Astrocyte (in vitro differentiated cells and primary cell): ENCODE measurements at regions not wholly inside any gene's neighbourhood (a gene's known extent, or its start where the extent isn't known, plus 50 kb on each side); places are given as distances from the start of the nearest gene placed in this dataset.

Experiments
- DNase-seq: peaks from one replicate; pipeline ENCODE4 v3.0.0-alpha.2; 2010; ENCODE audit warnings: low read depth
- FAIRE-seq: peaks from 2 replicates; lab custom pipeline; 2011; peaks lifted over from hg19 to GRCh38; lab: Jason Lieb, UNC
- H2AFZ ChIP-seq: 2 replicates; pipeline ENCODE4 v1.6.0; 2012; ENCODE audit warnings: low read depth, low read length, inconsistent platforms
- H3K27ac ChIP-seq: 2 replicates; pipeline ENCODE4 v1.5.1; 2011; ENCODE audit warnings: low read depth, low read length, inconsistent platforms
- H3K27me3 ChIP-seq: 2 replicates; pipeline ENCODE4 v1.6.0; 2011; ENCODE audit warnings: low read length, inconsistent platforms; ENCODE audit not compliant: insufficient read depth
- H3K36me3 ChIP-seq: 2 replicates; pipeline ENCODE4 v1.5.1; 2011; ENCODE audit warnings: low read length, inconsistent platforms; ENCODE audit not compliant: insufficient read depth
- H3K4me1 ChIP-seq: 2 replicates; pipeline ENCODE4 v1.5.1; 2011; ENCODE audit warnings: low read length, inconsistent platforms; ENCODE audit not compliant: insufficient read depth
- H3K4me2 ChIP-seq: 2 replicates; pipeline ENCODE4 v1.6.0; 2012; ENCODE audit warnings: low read length, inconsistent platforms
- H3K4me3 ChIP-seq: 2 replicates; pipeline ENCODE4 v1.5.1; 2011; ENCODE audit warnings: low read depth, mild to moderate bottlenecking, low read length, inconsistent platforms; ENCODE audit not compliant: insufficient read depth
- H3K79me2 ChIP-seq: 2 replicates; pipeline ENCODE4 v1.6.0; 2012; ENCODE audit warnings: mild to moderate bottlenecking, low read length, inconsistent platforms; ENCODE audit not compliant: insufficient read depth
- H3K9ac ChIP-seq: 2 replicates; pipeline ENCODE4 v1.6.0; 2012; ENCODE audit warnings: mild to moderate bottlenecking, low read length, inconsistent platforms
- H3K9me3 ChIP-seq: 2 replicates; pipeline ENCODE4 v1.5.1; 2012; ENCODE audit warnings: low read depth, mild to moderate bottlenecking, low read length, inconsistent platforms; ENCODE audit not compliant: insufficient read depth
- H4K20me1 ChIP-seq: 2 replicates; pipeline ENCODE4 v1.6.0; 2012; ENCODE audit warnings: low read length, inconsistent platforms; ENCODE audit not compliant: insufficient read depth
- H3K27ac Mint-ChIP-seq: one replicate; pipeline ENCODE4 v1.8.0; 2021; ENCODE audit warnings: mild to moderate bottlenecking, mixed read lengths; ENCODE audit not compliant: unreplicated experiment
- H3K27me3 Mint-ChIP-seq: one replicate; pipeline ENCODE4 v1.8.0; 2021; ENCODE audit warnings: low read depth, mixed read lengths; ENCODE audit not compliant: unreplicated experiment
- H3K36me3 Mint-ChIP-seq: one replicate; pipeline ENCODE4 v1.8.0; 2021; ENCODE audit warnings: low read depth, mixed read lengths; ENCODE audit not compliant: unreplicated experiment
- H3K4me1 Mint-ChIP-seq: one replicate; pipeline ENCODE4 v1.8.0; 2021; ENCODE audit warnings: low read depth, mixed read lengths; ENCODE audit not compliant: unreplicated experiment
- H3K4me3 Mint-ChIP-seq: one replicate; pipeline ENCODE4 v1.8.0; 2021; ENCODE audit warnings: mild to moderate bottlenecking, moderate library complexity, mixed read lengths; ENCODE audit not compliant: unreplicated experiment
- H3K9me3 Mint-ChIP-seq: one replicate; pipeline ENCODE4 v1.8.0; 2021; ENCODE audit warnings: mild to moderate bottlenecking, mixed read lengths; ENCODE audit not compliant: unreplicated experiment
- EZH2 ChIP-seq: IDR thresholded peaks from 2 replicates; pipeline ENCODE4 v1.6.1; 2012; ENCODE audit warnings: mild to moderate bottlenecking, low read length, inconsistent platforms; ENCODE audit not compliant: insufficient read depth
- TF ChIP-seq, protein P1 (sequence below): IDR thresholded peaks from 2 replicates; pipeline ENCODE4 v1.5.1; 2011; ENCODE audit warnings: low read depth, mild to moderate bottlenecking, inconsistent platforms, low read length, moderate library complexity; ENCODE audit not compliant: insufficient read depth

DNA sequence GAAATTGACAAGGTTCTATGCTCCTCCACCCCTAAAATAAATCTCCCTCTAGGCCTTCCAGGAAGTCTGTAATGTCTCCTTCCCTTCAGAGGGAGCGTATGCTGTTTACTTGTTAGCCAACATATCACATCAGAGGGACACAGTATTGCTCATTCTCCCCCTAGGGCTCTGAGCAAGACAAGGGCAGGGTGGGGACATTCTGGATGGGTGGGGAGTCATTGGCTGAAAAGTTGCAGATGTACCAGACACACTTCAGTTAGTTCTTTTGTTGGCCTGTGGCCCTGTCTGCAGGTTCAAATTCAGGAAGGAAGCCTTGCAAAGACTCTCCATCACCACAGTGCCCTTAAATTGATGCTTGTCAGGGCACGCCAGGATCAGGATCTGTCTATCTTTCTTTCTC, 106.3 kb upstream of the TEX13D start:
- H3K4me3 Mint-ChIP-seq = no peak overlapping the region
- no peak for DNase-seq
- no peak overlapping the region for H2AFZ ChIP-seq
- H3K36me3 Mint-ChIP-seq = no peaks in the 10 kb centered on the region
- no peaks in the 10 kb centered on the region for H3K36me3 ChIP-seq
- H3K79me2 ChIP-seq = no peaks in the 10 kb centered on the region
- H3K4me1 ChIP-seq = no peaks in the 10 kb centered on the region
- H3K27ac Mint-ChIP-seq = no peak overlapping the region
- no peak for FAIRE-seq
- H3K9me3 Mint-ChIP-seq = no peaks in the 10 kb centered on the region
- no peaks in the 10 kb centered on the region for H4K20me1 ChIP-seq
- no peak for TF ChIP-seq EZH2
- TF ChIP-seq, protein P1, sequence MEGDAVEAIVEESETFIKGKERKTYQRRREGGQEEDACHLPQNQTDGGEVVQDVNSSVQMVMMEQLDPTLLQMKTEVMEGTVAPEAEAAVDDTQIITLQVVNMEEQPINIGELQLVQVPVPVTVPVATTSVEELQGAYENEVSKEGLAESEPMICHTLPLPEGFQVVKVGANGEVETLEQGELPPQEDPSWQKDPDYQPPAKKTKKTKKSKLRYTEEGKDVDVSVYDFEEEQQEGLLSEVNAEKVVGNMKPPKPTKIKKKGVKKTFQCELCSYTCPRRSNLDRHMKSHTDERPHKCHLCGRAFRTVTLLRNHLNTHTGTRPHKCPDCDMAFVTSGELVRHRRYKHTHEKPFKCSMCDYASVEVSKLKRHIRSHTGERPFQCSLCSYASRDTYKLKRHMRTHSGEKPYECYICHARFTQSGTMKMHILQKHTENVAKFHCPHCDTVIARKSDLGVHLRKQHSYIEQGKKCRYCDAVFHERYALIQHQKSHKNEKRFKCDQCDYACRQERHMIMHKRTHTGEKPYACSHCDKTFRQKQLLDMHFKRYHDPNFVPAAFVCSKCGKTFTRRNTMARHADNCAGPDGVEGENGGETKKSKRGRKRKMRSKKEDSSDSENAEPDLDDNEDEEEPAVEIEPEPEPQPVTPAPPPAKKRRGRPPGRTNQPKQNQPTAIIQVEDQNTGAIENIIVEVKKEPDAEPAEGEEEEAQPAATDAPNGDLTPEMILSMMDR = no peak
- no peaks in the 10 kb centered on the region for H3K27me3 ChIP-seq
- H3K27me3 Mint-ChIP-seq = no peaks in the 10 kb centered on the region
- no peaks in the 10 kb centered on the region for H3K9me3 ChIP-seq
- no peak overlapping the region for H3K4me2 ChIP-seq
- no peak overlapping the region for H3K9ac ChIP-seq
- no peaks in the 10 kb centered on the region for H3K4me1 Mint-ChIP-seq
- H3K27ac ChIP-seq = no peak overlapping the region
- H3K4me3 ChIP-seq = no peak overlapping the region

DNA sequence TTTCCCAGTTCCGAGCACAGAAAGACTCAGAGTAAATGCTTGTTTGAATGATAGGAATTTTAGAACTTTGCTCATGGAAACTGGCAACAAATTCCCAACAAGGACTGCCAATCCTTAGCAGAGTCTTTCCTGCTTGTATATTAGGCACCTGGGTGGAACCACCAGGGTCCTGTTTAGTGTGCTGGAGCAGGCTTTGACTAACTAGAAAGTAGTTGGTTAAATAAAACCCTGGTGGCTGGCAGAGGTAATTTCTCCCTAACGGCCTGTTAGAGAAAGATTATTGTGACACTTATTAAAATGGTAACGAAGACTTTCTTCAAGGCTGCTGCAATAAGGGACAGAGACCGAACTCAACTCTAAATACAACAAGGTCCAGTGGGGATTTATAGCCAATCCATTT, 103.6 kb upstream of the TEX13D start:
- no peak for DNase-seq
- Mint-ChIP-seq H3K36me3 (no peaks in the 10 kb centered on the region), H3K9me3 (no peaks in the 10 kb centered on the region), H3K27me3 (no peaks in the 10 kb centered on the region), H3K4me3 (no peak overlapping the region), H3K4me1 (peaks cover 2% of the 10 kb centered on the region), H3K27ac (no peak overlapping the region)
- H3K4me2 ChIP-seq = no peak overlapping the region
- no peak overlapping the region for H3K4me3 ChIP-seq
- FAIRE-seq = no peak
- H3K27ac ChIP-seq = no peak overlapping the region
- TF ChIP-seq, protein P1 = no peak
- TF ChIP-seq EZH2 = no peak
- H3K79me2 ChIP-seq = no peaks in the 10 kb centered on the region
- H3K9me3 ChIP-seq = no peaks in the 10 kb centered on the region
- H3K4me1 ChIP-seq = no peaks in the 10 kb centered on the region
- H3K9ac ChIP-seq = no peak overlapping the region
- no peak overlapping the region for H2AFZ ChIP-seq
- no peaks in the 10 kb centered on the region for H3K36me3 ChIP-seq
- H3K27me3 ChIP-seq = no peaks in the 10 kb centered on the region
- no peaks in the 10 kb centered on the region for H4K20me1 ChIP-seq

DNA sequence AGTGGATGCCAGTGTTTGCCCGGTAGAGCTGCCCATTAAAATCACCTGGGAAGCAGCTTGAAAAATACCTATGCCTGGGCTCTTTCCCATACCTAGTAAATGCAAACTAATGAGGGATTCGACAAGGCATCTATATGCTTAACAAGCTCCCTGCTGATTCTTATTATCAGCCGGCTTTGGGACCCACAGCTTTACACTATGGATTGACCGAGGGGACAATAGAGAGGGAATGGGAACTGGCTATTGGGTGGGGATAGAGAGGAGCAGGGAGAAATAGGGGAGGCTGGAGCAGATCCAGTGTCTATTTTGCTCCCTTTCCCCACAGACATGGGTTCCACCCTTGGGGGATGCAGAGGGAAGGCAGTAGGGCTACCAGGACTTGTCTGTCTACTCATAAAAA, 103.1 kb upstream of the TEX13D start:
- Histone ChIP-seq H2AFZ (no peak overlapping the region), H3K4me1 (no peaks in the 10 kb centered on the region), H3K79me2 (no peaks in the 10 kb centered on the region), H3K27ac (no peak overlapping the region), H3K4me3 (no peak overlapping the region), H3K4me2 (no peak overlapping the region), H3K9me3 (no peaks in the 10 kb centered on the region), H3K36me3 (no peaks in the 10 kb centered on the region), H3K27me3 (no peaks in the 10 kb centered on the region), H4K20me1 (no peaks in the 10 kb centered on the region), H3K9ac (no peak overlapping the region)
- H3K27me3 Mint-ChIP-seq = no peaks in the 10 kb centered on the region
- no peak for DNase-seq
- TF ChIP-seq, protein P1 = no peak
- no peak for TF ChIP-seq EZH2
- no peak overlapping the region for H3K4me3 Mint-ChIP-seq
- H3K4me1 Mint-ChIP-seq = peaks cover 2% of the 10 kb centered on the region
- no peak overlapping the region for H3K27ac Mint-ChIP-seq
- H3K36me3 Mint-ChIP-seq = no peaks in the 10 kb centered on the region
- no peak for FAIRE-seq
- H3K9me3 Mint-ChIP-seq = no peaks in the 10 kb centered on the region
